ENCODE measurements at regions not wholly inside any gene's neighbourhood (a gene's known extent, or its start where the extent isn't known, plus 50 kb on each side); places are given as distances from the start of the nearest gene placed in this dataset.
"Not testable (repeated sequence)": the region's sequence is repeated elsewhere in the genome, so short reads cannot be mapped to it uniquely, and the experiment has no call there.

- DNase-seq (ENCODE audit: low spot score): no peak
Observed at GRCh38 chr5:169531631-169532030, 51.9 kb upstream of the SPDL1 start.

GRCh38 chr5:169527863-169528262, 55.7 kb upstream of the SPDL1 start:
- no peak for DNase-seq (ENCODE audit: low spot score)

GRCh38 chr5:169527066-169527465, 56.5 kb upstream of the SPDL1 start:
- no peak for DNase-seq (ENCODE audit: low spot score)

GRCh38 chr5:169522851-169523250, 60.7 kb upstream of the SPDL1 start:
- no peak for DNase-seq (ENCODE audit: low spot score)

- no peak for DNase-seq (ENCODE audit: low spot score)
Observed at GRCh38 chr5:169521366-169521983, 62.1 kb upstream of the SPDL1 start.

- no peak for DNase-seq (ENCODE audit: low spot score)
Observed at GRCh38 chr5:169519358-169519757, 64.2 kb upstream of the SPDL1 start.

GRCh38 chr5:169518779-169519178, 64.8 kb upstream of the SPDL1 start:
- DNase-seq (ENCODE audit: low spot score): not testable (repeated sequence)

GRCh38 chr5:169512385-169512784, 71.2 kb upstream of the SPDL1 start:
- no peak for DNase-seq (ENCODE audit: low spot score)

GRCh38 chr5:169511708-169512107, 71.9 kb upstream of the SPDL1 start:
- DNase-seq (ENCODE audit: low spot score): no peak

GRCh38 chr5:169507051-169507450, 76.5 kb upstream of the SPDL1 start:
- DNase-seq (ENCODE audit: low spot score): no peak

GRCh38 chr5:169503886-169504285, 79.7 kb upstream of the SPDL1 start:
- DNase-seq (ENCODE audit: low spot score): no peak

GRCh38 chr5:169499990-169500505, 83.5 kb upstream of the SPDL1 start:
- DNase-seq (ENCODE audit: low spot score): no peak

- no peak for DNase-seq (ENCODE audit: low spot score)
Observed at GRCh38 chr5:169496878-169497277, 86.7 kb upstream of the SPDL1 start.

- DNase-seq (ENCODE audit: low spot score): no peak
Observed at GRCh38 chr5:169494941-169495548, 88.5 kb upstream of the SPDL1 start.

GRCh38 chr5:169494383-169494935, 89.1 kb upstream of the SPDL1 start:
- DNase-seq (ENCODE audit: low spot score): no peak

GRCh38 chr5:169474226-169474625, 109.3 kb upstream of the SPDL1 start:
- no peak for DNase-seq (ENCODE audit: low spot score)

- no peak for DNase-seq (ENCODE audit: low spot score)
Observed at GRCh38 chr5:169472544-169472943, 111.0 kb upstream of the SPDL1 start.

GRCh38 chr5:169471021-169471420, 112.6 kb upstream of the SPDL1 start:
- no peak for DNase-seq (ENCODE audit: low spot score)

- DNase-seq (ENCODE audit: low spot score): no peak
Observed at GRCh38 chr5:169467041-169467771, 116.4 kb upstream of the SPDL1 start.

GRCh38 chr5:169460896-169461295, 122.7 kb upstream of the SPDL1 start:
- no peak for DNase-seq (ENCODE audit: low spot score)

- DNase-seq (ENCODE audit: low spot score): no peak
Observed at GRCh38 chr5:169460123-169460522, 123.5 kb upstream of the SPDL1 start.

- DNase-seq (ENCODE audit: low spot score): no peak
Observed at GRCh38 chr5:169458221-169458620, 125.4 kb upstream of the SPDL1 start.

GRCh38 chr5:169450464-169450863, 133.1 kb upstream of the SPDL1 start:
- no peak for DNase-seq (ENCODE audit: low spot score)

All from ecto neural progenitor cell (in vitro differentiated cells).